Liver (tissue), 8 donors: ENCODE measurements at regions not wholly inside any gene's neighbourhood (a gene's known extent, or its start where the extent isn't known, plus 50 kb on each side); places are given as distances from the start of the nearest gene placed in this dataset.

Source experiments
- DNase-seq: peaks from one replicate; pipeline ENCODE4 v3.0.0-alpha.2; 2017; ENCODE audit warnings: low spot score
- H3K27ac ChIP-seq, 2 donors: one replicate each; pipeline ENCODE4 v1.7.0; 2013; ENCODE audit warnings: inconsistent platforms in 2 of 2, low read length in 2 of 2, control low read depth in 1 of 2, low read depth in 1 of 2, mild to moderate bottlenecking in 1 of 2
- H3K27me3 ChIP-seq, 4 donors: one replicate each; pipeline versions ENCODE4 v1.6.1 to v1.7.0; 2013; ENCODE audit warnings: low read length in 3 of 4, inconsistent platforms in 1 of 4, mild to moderate bottlenecking in 1 of 4, moderate library complexity in 1 of 4; ENCODE audit not compliant: control insufficient read depth in 4 of 4, insufficient read depth in 4 of 4
- H3K36me3 ChIP-seq, 4 donors: one replicate each; pipeline versions ENCODE4 v1.6.1 to v1.7.0; 2013; ENCODE audit warnings: low read length in 3 of 4, mild to moderate bottlenecking in 3 of 4, low read depth in 1 of 4, moderate library complexity in 1 of 4; ENCODE audit not compliant: control insufficient read depth in 4 of 4, insufficient read depth in 3 of 4
- H3K4me1 ChIP-seq, 4 donors: one replicate each; pipeline versions ENCODE4 v1.6.1 to v1.7.0; 2013; ENCODE audit warnings: low read length in 3 of 4, mild to moderate bottlenecking in 3 of 4, moderate library complexity in 1 of 4; ENCODE audit not compliant: control insufficient read depth in 4 of 4, insufficient read depth in 4 of 4
- H3K4me3 ChIP-seq, 3 donors: one replicate each; pipeline versions ENCODE4 v1.6.1 to v1.7.0; 2013; ENCODE audit warnings: low read length in 3 of 3, control low read depth in 1 of 3, low read depth in 1 of 3, mild to moderate bottlenecking in 1 of 3
- H3K9ac ChIP-seq, 2 donors: one replicate each; pipeline ENCODE4 v1.7.0; 2013; ENCODE audit warnings: low read length in 2 of 2, mild to moderate bottlenecking in 2 of 2, moderate library complexity in 2 of 2, control low read depth in 1 of 2, low read depth in 1 of 2
- H3K9me3 ChIP-seq, 4 donors: one replicate each; pipeline versions ENCODE4 v1.6.1 to v1.7.0; 2013; ENCODE audit warnings: low read length in 3 of 4; ENCODE audit not compliant: control insufficient read depth in 4 of 4
- EGR1 ChIP-seq, 2 donors: IDR thresholded peaks; 2 replicates each; pipeline ENCODE4 v1.6.1; 2016 to 2018; ENCODE audit warnings: antibody characterized with exemption in 2 of 2, low read depth in 2 of 2
- FOXA1 ChIP-seq: IDR thresholded peaks from 2 replicates; pipeline ENCODE4 v1.6.1; 2016; ENCODE audit warnings: antibody characterized with exemption
- FOXA2 ChIP-seq: IDR thresholded peaks from 2 replicates; pipeline ENCODE4 v1.6.1; 2016; ENCODE audit warnings: antibody characterized with exemption
- GABPA ChIP-seq, 2 donors: IDR thresholded peaks in 1 of 2; conservative IDR thresholded peaks in 1 of 2; 2 replicates each; pipeline ENCODE4 v1.6.1; 2016; ENCODE audit warnings: antibody characterized with exemption in 2 of 2, mild to moderate bottlenecking in 1 of 2, moderate library complexity in 1 of 2
- HNF4A ChIP-seq, 2 donors: conservative IDR thresholded peaks; 2 replicates each; pipeline ENCODE4 v1.6.1; 2016; ENCODE audit warnings: antibody characterized with exemption in 2 of 2, mild to moderate bottlenecking in 2 of 2
- HNF4G ChIP-seq: IDR thresholded peaks from 2 replicates; pipeline ENCODE4 v1.6.1; 2016; ENCODE audit warnings: antibody characterized with exemption
- JUND ChIP-seq, 2 donors: IDR thresholded peaks; 2 replicates each; pipeline ENCODE4 v1.6.1; 2016; ENCODE audit warnings: antibody characterized with exemption in 2 of 2
- NR2F2 ChIP-seq: IDR thresholded peaks from 2 replicates; pipeline ENCODE4 v1.6.1; 2016; ENCODE audit warnings: antibody characterized with exemption
- RAD21 ChIP-seq, 2 donors: IDR thresholded peaks; 2 replicates each; pipeline ENCODE4 v1.6.1; 2016; ENCODE audit warnings: antibody characterized with exemption in 2 of 2, mild to moderate bottlenecking in 2 of 2
- RXRA ChIP-seq, 2 donors: IDR thresholded peaks; 2 replicates each; pipeline ENCODE4 v1.6.1; 2017 to 2018; ENCODE audit warnings: antibody characterized with exemption in 2 of 2, mild to moderate bottlenecking in 1 of 2
- SP1 ChIP-seq: IDR thresholded peaks from 2 replicates; pipeline ENCODE4 v1.6.1; 2018; ENCODE audit warnings: antibody characterized with exemption, mild to moderate bottlenecking
- YY1 ChIP-seq: IDR thresholded peaks from 2 replicates; pipeline ENCODE4 v1.6.1; 2016; ENCODE audit warnings: antibody characterized with exemption, mild to moderate bottlenecking
- WGBS: extraction: QIAGEN DNeasy Blood & Tissue Kit; methylation state at CpG from one replicate; pipeline ENCODE4 v1.1.7; 2013; 5-methylcytosine and 5-hydroxymethylcytosine counted together
- TF ChIP-seq, protein P1 (sequence below): IDR thresholded peaks from 2 replicates; pipeline ENCODE4 v1.6.1; 2016; ENCODE audit warnings: antibody characterized with exemption
- TF ChIP-seq, protein P2 (sequence below): fragments of 150-350 bp; IDR thresholded peaks from 2 replicates; pipeline ENCODE4 v1.5.1; 2017; ENCODE audit warnings: improper control_type of control experiment, low read depth, low read length; ENCODE audit not compliant: missing input control
- TF ChIP-seq, protein P3 (sequence below): IDR thresholded peaks from 2 replicates; pipeline ENCODE4 v1.6.1; 2016; ENCODE audit warnings: antibody characterized with exemption
- TF ChIP-seq, protein P4 (sequence below): IDR thresholded peaks from 2 replicates; pipeline ENCODE4 v1.6.1; 2016; ENCODE audit warnings: antibody characterized with exemption, mild to moderate bottlenecking
- TF ChIP-seq, protein P5 (sequence below): IDR thresholded peaks from 2 replicates; pipeline ENCODE4 v1.6.1; 2016; ENCODE audit warnings: antibody characterized with exemption
- donor health status: healthy.
- donor health status: healthy.
- donor health status: healthy.
- donor health status: healthy.
- donor health status: healthy.

DNA sequence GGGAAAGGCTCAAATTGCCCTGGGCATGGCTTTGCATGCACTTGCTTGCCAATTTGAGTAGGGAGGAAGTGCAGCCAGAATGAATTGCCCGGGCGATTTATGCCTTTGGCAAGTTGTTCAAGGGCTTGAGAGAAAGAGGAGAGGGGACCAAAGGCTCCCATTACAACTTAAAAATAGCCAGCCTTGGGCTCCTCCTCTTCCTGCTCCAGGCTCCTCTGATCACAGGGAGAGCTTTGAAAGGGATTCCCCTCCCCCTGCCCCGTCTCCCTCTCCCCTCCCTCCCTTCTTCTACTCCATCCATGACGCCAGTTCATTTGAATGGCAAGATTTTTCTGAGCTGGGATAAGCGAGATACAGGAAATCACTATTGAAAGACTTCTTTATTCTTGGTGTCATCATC, 304.9 kb upstream of the JAG1 start:
- Histone ChIP-seq H3K27ac (no peak overlapping the region), H3K9ac (no peak overlapping the region), H3K9me3 (no peaks in the 10 kb centered on the region), H3K36me3 (no peaks in the 10 kb centered on the region), H3K27me3 (no peaks in the 10 kb centered on the region), H3K4me3 (no peak overlapping the region), H3K4me1 (no peaks in the 10 kb centered on the region)
- WGBS, result 83% methylated on average over 5 of the region's 5 CpGs
- no peak for DNase-seq
- TF ChIP-seq, protein P1, sequence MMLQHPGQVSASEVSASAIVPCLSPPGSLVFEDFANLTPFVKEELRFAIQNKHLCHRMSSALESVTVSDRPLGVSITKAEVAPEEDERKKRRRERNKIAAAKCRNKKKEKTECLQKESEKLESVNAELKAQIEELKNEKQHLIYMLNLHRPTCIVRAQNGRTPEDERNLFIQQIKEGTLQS, result no peak
- no peak for TF ChIP-seq FOXA1
- no peak for TF ChIP-seq FOXA2
- no peak for TF ChIP-seq JUND (IDR thresholded peaks at IDR 0.05)
- TF ChIP-seq, protein P2, sequence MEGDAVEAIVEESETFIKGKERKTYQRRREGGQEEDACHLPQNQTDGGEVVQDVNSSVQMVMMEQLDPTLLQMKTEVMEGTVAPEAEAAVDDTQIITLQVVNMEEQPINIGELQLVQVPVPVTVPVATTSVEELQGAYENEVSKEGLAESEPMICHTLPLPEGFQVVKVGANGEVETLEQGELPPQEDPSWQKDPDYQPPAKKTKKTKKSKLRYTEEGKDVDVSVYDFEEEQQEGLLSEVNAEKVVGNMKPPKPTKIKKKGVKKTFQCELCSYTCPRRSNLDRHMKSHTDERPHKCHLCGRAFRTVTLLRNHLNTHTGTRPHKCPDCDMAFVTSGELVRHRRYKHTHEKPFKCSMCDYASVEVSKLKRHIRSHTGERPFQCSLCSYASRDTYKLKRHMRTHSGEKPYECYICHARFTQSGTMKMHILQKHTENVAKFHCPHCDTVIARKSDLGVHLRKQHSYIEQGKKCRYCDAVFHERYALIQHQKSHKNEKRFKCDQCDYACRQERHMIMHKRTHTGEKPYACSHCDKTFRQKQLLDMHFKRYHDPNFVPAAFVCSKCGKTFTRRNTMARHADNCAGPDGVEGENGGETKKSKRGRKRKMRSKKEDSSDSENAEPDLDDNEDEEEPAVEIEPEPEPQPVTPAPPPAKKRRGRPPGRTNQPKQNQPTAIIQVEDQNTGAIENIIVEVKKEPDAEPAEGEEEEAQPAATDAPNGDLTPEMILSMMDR, result no peak
- no peak for TF ChIP-seq RXRA (IDR thresholded peaks at IDR 0.05)
- TF ChIP-seq NR2F2, result no peak
- TF ChIP-seq, protein P3, sequence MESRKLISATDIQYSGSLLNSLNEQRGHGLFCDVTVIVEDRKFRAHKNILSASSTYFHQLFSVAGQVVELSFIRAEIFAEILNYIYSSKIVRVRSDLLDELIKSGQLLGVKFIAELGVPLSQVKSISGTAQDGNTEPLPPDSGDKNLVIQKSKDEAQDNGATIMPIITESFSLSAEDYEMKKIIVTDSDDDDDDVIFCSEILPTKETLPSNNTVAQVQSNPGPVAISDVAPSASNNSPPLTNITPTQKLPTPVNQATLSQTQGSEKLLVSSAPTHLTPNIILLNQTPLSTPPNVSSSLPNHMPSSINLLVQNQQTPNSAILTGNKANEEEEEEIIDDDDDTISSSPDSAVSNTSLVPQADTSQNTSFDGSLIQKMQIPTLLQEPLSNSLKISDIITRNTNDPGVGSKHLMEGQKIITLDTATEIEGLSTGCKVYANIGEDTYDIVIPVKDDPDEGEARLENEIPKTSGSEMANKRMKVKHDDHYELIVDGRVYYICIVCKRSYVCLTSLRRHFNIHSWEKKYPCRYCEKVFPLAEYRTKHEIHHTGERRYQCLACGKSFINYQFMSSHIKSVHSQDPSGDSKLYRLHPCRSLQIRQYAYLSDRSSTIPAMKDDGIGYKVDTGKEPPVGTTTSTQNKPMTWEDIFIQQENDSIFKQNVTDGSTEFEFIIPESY, result no peak
- TF ChIP-seq, protein P4, sequence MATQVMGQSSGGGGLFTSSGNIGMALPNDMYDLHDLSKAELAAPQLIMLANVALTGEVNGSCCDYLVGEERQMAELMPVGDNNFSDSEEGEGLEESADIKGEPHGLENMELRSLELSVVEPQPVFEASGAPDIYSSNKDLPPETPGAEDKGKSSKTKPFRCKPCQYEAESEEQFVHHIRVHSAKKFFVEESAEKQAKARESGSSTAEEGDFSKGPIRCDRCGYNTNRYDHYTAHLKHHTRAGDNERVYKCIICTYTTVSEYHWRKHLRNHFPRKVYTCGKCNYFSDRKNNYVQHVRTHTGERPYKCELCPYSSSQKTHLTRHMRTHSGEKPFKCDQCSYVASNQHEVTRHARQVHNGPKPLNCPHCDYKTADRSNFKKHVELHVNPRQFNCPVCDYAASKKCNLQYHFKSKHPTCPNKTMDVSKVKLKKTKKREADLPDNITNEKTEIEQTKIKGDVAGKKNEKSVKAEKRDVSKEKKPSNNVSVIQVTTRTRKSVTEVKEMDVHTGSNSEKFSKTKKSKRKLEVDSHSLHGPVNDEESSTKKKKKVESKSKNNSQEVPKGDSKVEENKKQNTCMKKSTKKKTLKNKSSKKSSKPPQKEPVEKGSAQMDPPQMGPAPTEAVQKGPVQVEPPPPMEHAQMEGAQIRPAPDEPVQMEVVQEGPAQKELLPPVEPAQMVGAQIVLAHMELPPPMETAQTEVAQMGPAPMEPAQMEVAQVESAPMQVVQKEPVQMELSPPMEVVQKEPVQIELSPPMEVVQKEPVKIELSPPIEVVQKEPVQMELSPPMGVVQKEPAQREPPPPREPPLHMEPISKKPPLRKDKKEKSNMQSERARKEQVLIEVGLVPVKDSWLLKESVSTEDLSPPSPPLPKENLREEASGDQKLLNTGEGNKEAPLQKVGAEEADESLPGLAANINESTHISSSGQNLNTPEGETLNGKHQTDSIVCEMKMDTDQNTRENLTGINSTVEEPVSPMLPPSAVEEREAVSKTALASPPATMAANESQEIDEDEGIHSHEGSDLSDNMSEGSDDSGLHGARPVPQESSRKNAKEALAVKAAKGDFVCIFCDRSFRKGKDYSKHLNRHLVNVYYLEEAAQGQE, result no peak
- TF ChIP-seq RAD21 (IDR thresholded peaks at IDR 0.05), result no peak
- no peak for TF ChIP-seq EGR1 (IDR thresholded peaks at IDR 0.05; ENCODE audit: low read depth in 2 of 2)
- TF ChIP-seq HNF4A (conservative IDR thresholded peaks at IDR 0.05), result no peak
- TF ChIP-seq HNF4G, result no peak

DNA sequence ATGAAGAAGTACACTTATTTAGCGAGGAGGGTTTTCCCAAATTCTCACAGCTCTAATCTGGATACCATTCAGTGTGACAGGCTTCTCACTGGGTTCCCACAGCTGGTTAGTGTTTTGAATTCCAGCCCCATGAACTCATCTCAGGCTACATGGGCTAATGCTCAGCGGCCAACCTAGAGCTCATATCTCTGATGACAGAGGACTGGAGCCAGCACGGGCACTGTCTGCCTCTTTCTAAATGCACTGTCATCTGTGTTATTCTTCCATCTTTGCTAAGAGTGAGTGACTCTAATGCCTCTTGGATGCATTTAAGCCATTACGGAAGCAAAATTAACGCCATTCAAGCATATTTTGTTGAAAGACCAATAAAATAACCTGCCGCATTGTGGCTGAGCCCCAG, 308.9 kb upstream of the JAG1 start:
- H3K36me3 ChIP-seq, result no peaks in the 10 kb centered on the region
- no peak for TF ChIP-seq YY1
- TF ChIP-seq EGR1 (IDR thresholded peaks at IDR 0.05; ENCODE audit: low read depth in 2 of 2), result no peak
- TF ChIP-seq, protein P1, result no peak
- no peak for TF ChIP-seq JUND (IDR thresholded peaks at IDR 0.05)
- no peak for TF ChIP-seq FOXA1
- no peak for TF ChIP-seq RXRA (IDR thresholded peaks at IDR 0.05)
- TF ChIP-seq, protein P5, sequence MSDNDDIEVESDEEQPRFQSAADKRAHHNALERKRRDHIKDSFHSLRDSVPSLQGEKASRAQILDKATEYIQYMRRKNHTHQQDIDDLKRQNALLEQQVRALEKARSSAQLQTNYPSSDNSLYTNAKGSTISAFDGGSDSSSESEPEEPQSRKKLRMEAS, result no peak
- TF ChIP-seq, protein P4, result no peak
- TF ChIP-seq SP1, result peak; percentile 9
- TF ChIP-seq GABPA (IDR thresholded peaks at IDR 0.05 in 1 of 2, conservative IDR thresholded peaks at IDR 0.05 in 1 of 2), result no peak
- TF ChIP-seq FOXA2, result no peak
- TF ChIP-seq, protein P2, result no peak
- TF ChIP-seq HNF4G, result no peak
- peak; percentile 42 for TF ChIP-seq NR2F2
- TF ChIP-seq RAD21 (IDR thresholded peaks at IDR 0.05), result peak in 1 of 2 donors; percentile 27

More for the DNA sequence above, 308.9 kb upstream of the JAG1 start:
- Histone ChIP-seq H3K27me3 (no peaks in the 10 kb centered on the region), H3K4me1 (no peaks in the 10 kb centered on the region), H3K9me3 (no peaks in the 10 kb centered on the region), H3K4me3 (no peak overlapping the region), H3K27ac (no peak overlapping the region), H3K9ac (no peak overlapping the region)
- WGBS, result 81% methylated on average over 6 of the region's 6 CpGs
- no peak for DNase-seq
